Heart right ventricle (tissue), 16 donors: ENCODE measurements at regions not wholly inside any gene's neighbourhood (a gene's known extent, or its start where the extent isn't known, plus 50 kb on each side); places are given as distances from the start of the nearest gene placed in this dataset.

ENCODE experiments used
- ATAC-seq, 8 donors: fragments of 200-7000 bp; cut with Tn5 transposase; one replicate each; pipeline ENCODE4 v1.9.1; 2020; ENCODE audit warnings: mild to moderate bottlenecking in 8 of 8, moderate library complexity in 8 of 8, moderate number of reproducible peaks in 1 of 8
- DNase-seq, 2 donors: peaks; one replicate each; pipeline ENCODE4 v3.0.0-alpha.2; 2020
- H3K27ac ChIP-seq, 10 donors: fragments of 200-600 bp; sonication (generic) in 2 of 10; one replicate each; pipeline versions ENCODE4 v1.5.0 to v1.8.0; 2020 to 2022; ENCODE audit warnings: mild to moderate bottlenecking in 3 of 10
- H3K27me3 ChIP-seq, 7 donors: fragments of 200-600 bp; one replicate each; pipeline ENCODE4 v1.8.0; 2021 to 2022; ENCODE audit warnings: mild to moderate bottlenecking in 2 of 7
- H3K36me3 ChIP-seq, 9 donors: fragments of 200-600 bp; sonication (generic) in 1 of 9; one replicate each; pipeline versions ENCODE4 v1.5.0 to v1.8.0; 2020 to 2022; ENCODE audit warnings: mild to moderate bottlenecking in 2 of 9
- H3K4me1 ChIP-seq, 9 donors: fragments of 200-600 bp; sonication (generic) in 1 of 9; one replicate each; pipeline versions ENCODE4 v1.5.0 to v1.8.0; 2020 to 2022; ENCODE audit warnings: mild to moderate bottlenecking in 4 of 9
- H3K4me3 ChIP-seq, 10 donors: fragments of 200-600 bp; sonication (generic) in 2 of 10; one replicate each; pipeline versions ENCODE4 v1.5.0 to v1.8.0; 2020 to 2022; ENCODE audit warnings: mild to moderate bottlenecking in 7 of 10, moderate library complexity in 2 of 10
- H3K9me3 ChIP-seq, 11 donors: fragments of 200-600 bp in 10 of 11; sonication (generic) in 2 of 11; one replicate each; pipeline versions ENCODE4 v1.5.0 to v1.8.0; 2013 to 2022; ENCODE audit warnings: mild to moderate bottlenecking in 2 of 11, control low read depth in 1 of 11, moderate library complexity in 1 of 11
- WGBS, 2 donors: extraction: QIAGEN DNeasy Blood & Tissue Kit; methylation state at CpG; one replicate each; pipeline ENCODE4 v1.1.7; 2013; ENCODE audit warnings: inconsistent platforms in 1 of 2; 5-methylcytosine and 5-hydroxymethylcytosine counted together
- intact Hi-C, 10 donors: fragments of 100-400 bp; cut with DNase I; formaldehyde crosslinking; loops; one replicate each; pipeline versions ENCODE4 v1.11.1 to v1.14.2; 2022
- TF ChIP-seq, protein P1 (sequence below), 9 donors: fragments of 200-600 bp; sonication (generic) in 2 of 9; IDR thresholded peaks; one replicate each; pipeline versions ENCODE4 v1.5.0 to v1.8.0; 2021 to 2022; ENCODE audit warnings: antibody characterized with exemption in 9 of 9, mild to moderate bottlenecking in 5 of 9, moderate library complexity in 1 of 9
- donor health status: Arrhythmogenic right ventricular cardiomyopathy.
- donor health status: ischemic (EF 13 %, LVEDD 7.1; RV severe dilation, severe dysfunction).
- donor health status: healthy with polysubstance abuse.
- donor health status: DM: no; HTN: yes; CAD: no.
- donor health status: DM: no; HTN: no; CAD: no.
- donor health status: ischemic (EF 25% LVEDD 6.9; RV normal size, moderate dysfunction).
- donor health status: ischemic (EF 25% LVEDD 5.7; RV mildly dilated, moderate dysfunction).
- donor health status: healthy.
- donor health status: DM: yes; HTN: yes; CAD: no.
- donor health status: Ischemic cardiomyopathy.
- donor health status: ischemic (EF 35%, LVEDD 5.7; RV mildly dilated, moderate dysfunction).
- donor health status: nonischemic (EF 11% LVEDD 7.7; RV severe dilation, severe dysfunction).
- donor health status: DM: yes; HTN: yes; CAD: no.
- donor health status: PGD.
- donor health status: ischemic (EF 29% LVEDD 5.4; RV normal size, mild dysfunction).
- donor health status: nonischemic (EF 23%, LVEDD 6.1; RV moderate dilation, normal function).

DNA sequence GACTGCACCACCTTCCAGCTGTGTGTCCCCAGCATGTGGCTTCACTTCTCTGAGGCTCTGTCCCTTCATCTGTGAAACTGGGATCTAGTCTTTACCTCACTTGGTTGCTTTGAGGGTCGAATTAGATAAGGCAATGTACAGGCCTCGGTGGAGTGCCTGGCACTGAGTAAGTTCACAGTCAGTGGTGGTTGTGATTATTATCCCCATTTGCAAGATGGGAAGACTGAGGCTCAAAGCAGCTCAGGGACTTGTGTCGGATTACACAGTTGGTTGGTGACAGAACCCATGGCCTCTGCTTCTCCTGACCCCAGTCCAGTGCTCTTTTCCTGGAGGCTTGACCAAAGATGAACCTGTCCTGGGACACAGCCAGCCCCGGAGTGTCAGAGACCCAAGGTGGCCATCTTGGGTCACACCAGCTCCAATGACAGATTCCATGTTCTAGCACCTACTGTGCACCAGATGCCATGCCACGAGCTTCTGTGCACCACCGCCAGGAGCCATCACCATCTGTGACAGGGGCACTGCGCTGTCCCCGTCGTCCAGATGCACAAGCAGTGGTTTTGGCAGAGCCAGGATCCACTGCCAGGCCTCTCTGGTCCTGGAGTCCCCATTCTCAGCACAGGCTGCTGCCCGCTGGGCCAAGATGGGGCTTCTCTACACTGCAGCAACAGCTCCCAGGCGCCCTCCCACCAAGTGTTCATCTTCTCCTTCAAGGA, 60.5 kb downstream of the IGLL1 start:
- H3K4me1 ChIP-seq = peaks cover 12 to 37% (median 20%) of the 10 kb centered on the region in 9 donors
- H3K27me3 ChIP-seq = peaks cover 0 to 31% (median 0%) of the 10 kb centered on the region in 7 donors
- TF ChIP-seq, protein P1, sequence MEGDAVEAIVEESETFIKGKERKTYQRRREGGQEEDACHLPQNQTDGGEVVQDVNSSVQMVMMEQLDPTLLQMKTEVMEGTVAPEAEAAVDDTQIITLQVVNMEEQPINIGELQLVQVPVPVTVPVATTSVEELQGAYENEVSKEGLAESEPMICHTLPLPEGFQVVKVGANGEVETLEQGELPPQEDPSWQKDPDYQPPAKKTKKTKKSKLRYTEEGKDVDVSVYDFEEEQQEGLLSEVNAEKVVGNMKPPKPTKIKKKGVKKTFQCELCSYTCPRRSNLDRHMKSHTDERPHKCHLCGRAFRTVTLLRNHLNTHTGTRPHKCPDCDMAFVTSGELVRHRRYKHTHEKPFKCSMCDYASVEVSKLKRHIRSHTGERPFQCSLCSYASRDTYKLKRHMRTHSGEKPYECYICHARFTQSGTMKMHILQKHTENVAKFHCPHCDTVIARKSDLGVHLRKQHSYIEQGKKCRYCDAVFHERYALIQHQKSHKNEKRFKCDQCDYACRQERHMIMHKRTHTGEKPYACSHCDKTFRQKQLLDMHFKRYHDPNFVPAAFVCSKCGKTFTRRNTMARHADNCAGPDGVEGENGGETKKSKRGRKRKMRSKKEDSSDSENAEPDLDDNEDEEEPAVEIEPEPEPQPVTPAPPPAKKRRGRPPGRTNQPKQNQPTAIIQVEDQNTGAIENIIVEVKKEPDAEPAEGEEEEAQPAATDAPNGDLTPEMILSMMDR (IDR thresholded peaks at IDR 0.05) = no peak
- peak overlapping the region in 5 of 10 donors; percentile 9 to 98 (median 95) for H3K27ac ChIP-seq
- 96 to 97% methylated on average over 11 of the region's 11 CpGs for WGBS, 2 donors
- no peaks in the 10 kb centered on the region for H3K9me3 ChIP-seq
- ATAC-seq = no peak
- intact Hi-C loops = loop anchor here in 1 of 10 donors (10.0 kb wide), 1 partner anchor 335 kb away; the partner anchor contains the start of gene BCR
- DNase-seq = no peak
- H3K36me3 ChIP-seq = no peaks in the 10 kb centered on the region
- H3K4me3 ChIP-seq = no peak overlapping the region

DNA sequence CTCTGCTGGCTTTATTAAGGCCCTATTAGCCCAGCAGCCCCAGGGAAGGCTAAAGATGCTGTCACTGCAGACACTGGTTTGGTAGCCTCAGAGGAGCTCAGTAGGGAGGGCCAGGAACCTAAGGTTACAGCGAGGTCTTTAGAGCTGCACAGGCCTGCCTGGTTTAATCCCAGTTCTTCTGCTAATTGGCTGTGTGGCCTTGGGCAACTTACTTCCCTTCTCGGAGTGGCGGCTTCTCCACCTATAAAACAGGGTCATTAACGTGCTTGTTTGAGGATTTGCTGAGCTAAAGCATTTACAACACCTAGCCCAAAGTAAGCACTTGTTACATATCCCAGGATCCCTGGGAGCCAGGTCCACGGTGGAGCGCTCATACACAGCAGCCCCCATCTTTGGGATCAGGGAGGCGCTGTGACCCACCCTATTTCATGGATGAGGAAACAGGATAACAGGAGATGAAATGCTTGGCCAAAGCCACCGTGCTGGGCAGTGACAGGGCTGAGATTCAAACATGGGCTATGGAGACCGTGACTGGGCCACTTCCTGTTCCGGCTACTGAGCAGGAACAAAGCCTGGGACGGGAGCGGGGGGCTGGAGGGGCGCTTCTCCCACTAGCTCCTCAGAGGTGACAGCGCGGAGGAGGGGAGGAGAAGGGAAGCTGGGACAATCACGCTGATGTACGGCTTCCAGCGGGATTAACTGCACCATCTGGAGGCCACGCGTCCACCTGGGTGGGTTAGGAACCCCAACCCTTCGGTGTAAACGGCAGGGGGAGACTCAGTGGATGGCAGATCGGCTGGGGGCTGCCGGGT, 61.5 kb downstream of the IGLL1 start:
- ATAC-seq = no peak
- Histone ChIP-seq H3K36me3 (no peaks in the 10 kb centered on the region), H3K27me3 (peaks cover 0 to 31% (median 0%) of the 10 kb centered on the region in 7 donors), H3K4me3 (no peak overlapping the region), H3K9me3 (no peaks in the 10 kb centered on the region), H3K27ac (no peak overlapping the region), H3K4me1 (peaks cover 12 to 37% (median 20%) of the 10 kb centered on the region in 9 donors)
- no peak for DNase-seq
- WGBS, 2 donors = 79 to 89% methylated on average over 24 of the region's 24 CpGs
- intact Hi-C loops = no loop called here
- TF ChIP-seq, protein P1 (IDR thresholded peaks at IDR 0.05) = no peak

DNA sequence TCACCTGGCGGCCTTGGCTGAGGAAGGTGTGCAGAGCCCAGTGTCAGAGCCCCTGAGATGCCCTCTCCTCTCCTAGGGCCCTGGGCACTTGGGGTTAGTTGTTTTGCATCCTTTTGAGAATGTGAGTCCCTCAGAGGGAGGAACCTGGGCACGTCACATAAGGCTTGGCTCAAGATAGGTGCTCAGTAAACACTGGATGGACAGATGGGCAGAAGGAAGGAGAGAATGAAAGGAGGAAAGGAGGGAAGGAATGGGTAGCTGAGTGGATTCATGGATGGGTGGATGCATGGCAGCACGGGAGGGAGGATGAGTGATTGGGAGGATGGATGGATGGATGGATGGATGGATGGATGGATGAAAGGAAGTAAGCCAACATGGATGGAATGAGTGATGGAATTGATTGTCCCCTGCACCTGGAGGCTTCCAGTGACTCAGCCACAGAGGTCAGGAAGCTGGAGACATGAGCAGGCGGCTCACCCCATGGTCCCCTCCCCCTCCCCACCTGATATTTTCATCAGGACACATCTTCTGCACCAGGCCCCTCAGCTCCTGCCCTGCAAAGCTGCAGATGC, 62.2 kb downstream of the IGLL1 start:
- H3K27ac ChIP-seq = no peak overlapping the region
- no peak for DNase-seq
- intact Hi-C loops = no loop called here
- peaks cover 0 to 27% (median 0%) of the 10 kb centered on the region in 7 donors for H3K27me3 ChIP-seq
- 93 to 99% methylated on average over 4 of the region's 4 CpGs for WGBS, 2 donors
- H3K36me3 ChIP-seq = no peaks in the 10 kb centered on the region
- TF ChIP-seq, protein P1 (IDR thresholded peaks at IDR 0.05) = no peak
- H3K9me3 ChIP-seq = no peaks in the 10 kb centered on the region
- no peak overlapping the region for H3K4me3 ChIP-seq
- no peak for ATAC-seq
- peaks cover 12 to 30% (median 18%) of the 10 kb centered on the region in 9 donors for H3K4me1 ChIP-seq

DNA sequence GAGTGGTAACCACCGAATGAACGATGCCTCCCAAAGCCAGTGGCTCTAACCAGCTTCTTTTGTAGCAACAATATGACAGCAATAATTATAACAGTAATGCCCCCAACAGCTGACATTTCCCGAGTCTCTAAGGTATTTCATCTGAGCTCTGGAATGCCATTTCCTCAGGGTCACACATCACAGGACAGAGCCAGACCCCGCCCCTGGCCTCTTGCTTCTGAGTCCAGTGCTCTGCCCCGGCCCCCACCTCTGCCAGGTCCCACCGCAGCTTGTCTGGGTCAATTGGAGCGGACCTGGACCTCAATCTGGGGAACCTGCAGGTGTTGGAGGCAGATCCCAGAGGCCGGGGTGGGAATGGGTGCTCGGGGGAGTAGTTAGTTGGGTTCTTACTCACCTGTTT, 63.8 kb downstream of the IGLL1 start:
- TF ChIP-seq, protein P1 (IDR thresholded peaks at IDR 0.05) = no peak

More for the DNA sequence above, 63.8 kb downstream of the IGLL1 start:
- Histone ChIP-seq H3K27ac (no peak overlapping the region), H3K4me3 (no peak overlapping the region), H3K9me3 (no peaks in the 10 kb centered on the region), H3K27me3 (peaks cover 0 to 11% (median 0%) of the 10 kb centered on the region in 7 donors), H3K4me1 (peaks cover 8 to 16% (median 11%) of the 10 kb centered on the region in 9 donors), H3K36me3 (no peaks in the 10 kb centered on the region)
- DNase-seq (no peak), ATAC-seq (no peak)
- 83 to 89% methylated on average over 9 of the region's 9 CpGs for WGBS, 2 donors
- intact Hi-C loops = no loop called here
